Stimulated activated naive CD4-positive, alpha-beta T cell treated with Interleukin-2 at 50 U/mL for 16 hours (primary cell): ENCODE measurements at regions not wholly inside any gene's neighbourhood (a gene's known extent, or its start where the extent isn't known, plus 50 kb on each side); places are given as distances from the start of the nearest gene placed in this dataset.

Experiments used
- DNase-seq: peaks from one replicate; lab custom pipeline; 2025; lab: John Stamatoyannopoulos, UW

- DNase-seq = no peak
Measured at GRCh38 chr3:59653405-59654122, 603.7 kb upstream of the CFAP20DC start.

GRCh38 chr3:59644479-59645402 is 594.9 kb upstream of the CFAP20DC start:
- DNase-seq = no peak

- no peak for DNase-seq
Measured at GRCh38 chr3:59641169-59641899, 591.5 kb upstream of the CFAP20DC start.

GRCh38 chr3:59632760-59633573 is 583.1 kb upstream of the CFAP20DC start:
- no peak for DNase-seq

- DNase-seq = no peak
Measured at GRCh38 chr3:59631482-59631881, 581.7 kb upstream of the CFAP20DC start.

- no peak for DNase-seq
Measured at GRCh38 chr3:59621037-59621436, 571.2 kb upstream of the CFAP20DC start.

- DNase-seq = no peak
Measured at GRCh38 chr3:59620325-59620724, 570.5 kb upstream of the CFAP20DC start.

- no peak for DNase-seq
Measured at GRCh38 chr3:59612444-59612715, 562.6 kb upstream of the CFAP20DC start.

- no peak for DNase-seq
Measured at GRCh38 chr3:59611649-59612443, 562.0 kb upstream of the CFAP20DC start.

GRCh38 chr3:59609657-59610348 is 560.0 kb upstream of the CFAP20DC start:
- DNase-seq = no peak

- no peak for DNase-seq
Measured at GRCh38 chr3:59608356-59608755, 558.5 kb upstream of the CFAP20DC start.

GRCh38 chr3:59607656-59608055 is 557.8 kb upstream of the CFAP20DC start:
- DNase-seq = no peak

- DNase-seq = no peak
Measured at GRCh38 chr3:59606638-59607266, 556.9 kb upstream of the CFAP20DC start.

- DNase-seq = no peak
Measured at GRCh38 chr3:59605944-59606534, 556.2 kb upstream of the CFAP20DC start.

- no peak for DNase-seq
Measured at GRCh38 chr3:59605318-59605717, 555.5 kb upstream of the CFAP20DC start.

- no peak for DNase-seq
Measured at GRCh38 chr3:59601486-59601885, 551.7 kb upstream of the CFAP20DC start.

- no peak for DNase-seq
Measured at GRCh38 chr3:59600631-59601030, 550.8 kb upstream of the CFAP20DC start.

GRCh38 chr3:59596741-59597140 is 546.9 kb upstream of the CFAP20DC start:
- DNase-seq = no peak

- no peak for DNase-seq
Measured at GRCh38 chr3:59595830-59596229, 546.0 kb upstream of the CFAP20DC start.

GRCh38 chr3:59593380-59593779 is 543.6 kb upstream of the CFAP20DC start:
- DNase-seq = no peak
